ENCODE measurements at regions not wholly inside any gene's neighbourhood (a gene's known extent, or its start where the extent isn't known, plus 50 kb on each side); places are given as distances from the start of the nearest gene placed in this dataset.

- H3K27ac ChIP-seq, result no peak overlapping the region
- in situ Hi-C loops (cut with MboI; ENCODE audit: low sequenced_read_pairs in 4 of 4) (no loop called here), intact Hi-C loops (cut with DNase I; ENCODE audit: low total_unique reads) (no loop called here)
- ATAC-seq, result no peak
- no peak for TF ChIP-seq POLR2A (IDR thresholded peaks at IDR 0.05)
- TF ChIP-seq, protein P1, sequence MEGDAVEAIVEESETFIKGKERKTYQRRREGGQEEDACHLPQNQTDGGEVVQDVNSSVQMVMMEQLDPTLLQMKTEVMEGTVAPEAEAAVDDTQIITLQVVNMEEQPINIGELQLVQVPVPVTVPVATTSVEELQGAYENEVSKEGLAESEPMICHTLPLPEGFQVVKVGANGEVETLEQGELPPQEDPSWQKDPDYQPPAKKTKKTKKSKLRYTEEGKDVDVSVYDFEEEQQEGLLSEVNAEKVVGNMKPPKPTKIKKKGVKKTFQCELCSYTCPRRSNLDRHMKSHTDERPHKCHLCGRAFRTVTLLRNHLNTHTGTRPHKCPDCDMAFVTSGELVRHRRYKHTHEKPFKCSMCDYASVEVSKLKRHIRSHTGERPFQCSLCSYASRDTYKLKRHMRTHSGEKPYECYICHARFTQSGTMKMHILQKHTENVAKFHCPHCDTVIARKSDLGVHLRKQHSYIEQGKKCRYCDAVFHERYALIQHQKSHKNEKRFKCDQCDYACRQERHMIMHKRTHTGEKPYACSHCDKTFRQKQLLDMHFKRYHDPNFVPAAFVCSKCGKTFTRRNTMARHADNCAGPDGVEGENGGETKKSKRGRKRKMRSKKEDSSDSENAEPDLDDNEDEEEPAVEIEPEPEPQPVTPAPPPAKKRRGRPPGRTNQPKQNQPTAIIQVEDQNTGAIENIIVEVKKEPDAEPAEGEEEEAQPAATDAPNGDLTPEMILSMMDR (IDR thresholded peaks at IDR 0.05 in 4 of 5, conservative IDR thresholded peaks at IDR 0.05 in 1 of 5), result no peak
- no peaks in the 10 kb centered on the region for H3K9me3 ChIP-seq
- no peak for DNase-seq
- H3K36me3 ChIP-seq, result no peaks in the 10 kb centered on the region
- H3K4me1 ChIP-seq, result no peaks in the 10 kb centered on the region
- no peaks in the 10 kb centered on the region for H3K27me3 ChIP-seq
- no peak overlapping the region for H3K4me3 ChIP-seq
Observed at GRCh38 chr4:157821814-157822213, 351.0 kb downstream of the GASK1B start.

DNA sequence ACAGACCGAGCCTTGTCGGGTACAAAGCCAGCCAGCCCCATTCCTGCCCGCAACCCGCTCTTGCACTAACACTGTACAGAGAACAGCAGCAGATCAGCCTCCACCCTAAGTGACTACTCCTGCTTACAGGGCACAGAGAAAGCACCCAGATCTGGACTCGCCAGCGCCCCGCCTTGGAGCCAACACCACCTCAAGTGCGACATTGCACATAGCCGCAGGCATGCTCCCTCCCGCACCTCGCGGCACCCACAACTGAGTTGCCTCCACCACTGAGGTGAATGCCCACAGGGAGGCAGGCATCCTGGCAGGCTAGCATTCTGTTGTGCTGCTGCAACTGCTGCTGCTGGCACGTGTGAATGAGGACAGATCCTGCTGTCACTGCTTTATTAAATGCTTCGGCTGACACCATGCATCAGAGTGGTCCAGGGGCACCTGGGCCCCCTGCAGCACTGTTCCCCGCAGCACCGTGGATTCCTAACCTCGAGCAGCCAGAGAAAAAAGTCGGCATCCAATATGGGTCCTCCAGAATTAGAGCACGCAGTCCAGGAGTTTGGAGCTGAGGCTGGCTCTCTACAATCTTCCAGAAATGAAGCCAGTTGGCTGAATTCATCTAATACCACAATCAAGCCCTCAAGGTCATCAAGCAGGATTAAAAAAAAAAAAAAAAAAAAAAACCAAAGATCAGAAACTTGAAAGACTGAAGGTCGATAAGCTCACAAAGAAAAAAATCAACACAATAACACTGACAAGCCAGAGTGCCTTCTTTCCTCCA is 352.9 kb downstream of the GASK1B start:
- no peak for ATAC-seq
- intact Hi-C loops (cut with DNase I; ENCODE audit: low total_unique reads), result no loop called here

GRCh38 chr4:157818946-157819692 is 353.7 kb downstream of the GASK1B start:
- DNase-seq (no peak), ATAC-seq (no peak)
- Histone ChIP-seq H3K4me1 (no peaks in the 10 kb centered on the region), H3K36me3 (no peaks in the 10 kb centered on the region), H3K9me3 (no peaks in the 10 kb centered on the region), H3K4me3 (no peak overlapping the region), H3K27ac (no peak overlapping the region), H3K27me3 (no peaks in the 10 kb centered on the region)
- intact Hi-C loops (cut with DNase I; ENCODE audit: low total_unique reads) (no loop called here), in situ Hi-C loops (cut with MboI; ENCODE audit: low sequenced_read_pairs in 4 of 4) (no loop called here)
- TF ChIP-seq, protein P1 (IDR thresholded peaks at IDR 0.05 in 4 of 5, conservative IDR thresholded peaks at IDR 0.05 in 1 of 5), result no peak
- TF ChIP-seq POLR2A (IDR thresholded peaks at IDR 0.05), result no peak

More for the DNA sequence above, 352.9 kb downstream of the GASK1B start:
- DNase-seq, result no peak
- no peaks in the 10 kb centered on the region for H3K9me3 ChIP-seq
- no peak overlapping the region for H3K4me3 ChIP-seq
- in situ Hi-C loops (cut with MboI; ENCODE audit: low sequenced_read_pairs in 4 of 4), result no loop called here
- no peaks in the 10 kb centered on the region for H3K27me3 ChIP-seq
- no peaks in the 10 kb centered on the region for H3K36me3 ChIP-seq
- H3K4me1 ChIP-seq, result no peaks in the 10 kb centered on the region
- no peak for TF ChIP-seq POLR2A (IDR thresholded peaks at IDR 0.05)
- H3K27ac ChIP-seq, result no peak overlapping the region

- no peak for ATAC-seq
- no peak overlapping the region for H3K27ac ChIP-seq
- in situ Hi-C loops (cut with MboI; ENCODE audit: low sequenced_read_pairs in 4 of 4) (no loop called here), intact Hi-C loops (cut with DNase I; ENCODE audit: low total_unique reads) (no loop called here)
- TF ChIP-seq, protein P1 (IDR thresholded peaks at IDR 0.05 in 4 of 5, conservative IDR thresholded peaks at IDR 0.05 in 1 of 5), result no peak
- no peak for TF ChIP-seq POLR2A (IDR thresholded peaks at IDR 0.05)
- no peak overlapping the region for H3K4me3 ChIP-seq
- H3K36me3 ChIP-seq, result no peaks in the 10 kb centered on the region
- DNase-seq, result no peak
- H3K4me1 ChIP-seq, result no peaks in the 10 kb centered on the region
- H3K27me3 ChIP-seq, result no peaks in the 10 kb centered on the region
- H3K9me3 ChIP-seq, result no peaks in the 10 kb centered on the region
Observed at GRCh38 chr4:157810137-157810774, 362.6 kb downstream of the GASK1B start.

- DNase-seq (no peak), ATAC-seq (no peak)
- in situ Hi-C loops (cut with MboI; ENCODE audit: low sequenced_read_pairs in 4 of 4), result no loop called here
- Histone ChIP-seq H3K36me3 (no peaks in the 10 kb centered on the region), H3K27me3 (no peaks in the 10 kb centered on the region), H3K4me3 (no peak overlapping the region), H3K4me1 (no peaks in the 10 kb centered on the region), H3K9me3 (no peaks in the 10 kb centered on the region), H3K27ac (no peak overlapping the region)
- TF ChIP-seq, protein P1 (IDR thresholded peaks at IDR 0.05 in 4 of 5, conservative IDR thresholded peaks at IDR 0.05 in 1 of 5), result no peak
- no peak for TF ChIP-seq POLR2A (IDR thresholded peaks at IDR 0.05)
- intact Hi-C loops (cut with DNase I; ENCODE audit: low total_unique reads), result no loop called here
Observed at GRCh38 chr4:157808796-157809383, 363.9 kb downstream of the GASK1B start.
